HG03342 (cell line): ENCODE measurements at regions not wholly inside any gene's neighbourhood (a gene's known extent, or its start where the extent isn't known, plus 50 kb on each side); places are given as distances from the start of the nearest gene placed in this dataset.

ENCODE experiments used
- ATAC-seq: cut with Tn5 transposase; IDR thresholded peaks from one replicate; pipeline ENCODE4 v1.9.1; 2021; ENCODE audit warnings: mild to moderate bottlenecking, moderate library complexity; ENCODE audit not compliant: unreplicated experiment

GRCh38 chr13:26967119-26968038 lies 204.2 kb downstream of the USP12 start:
- no peak for ATAC-seq

DNA sequence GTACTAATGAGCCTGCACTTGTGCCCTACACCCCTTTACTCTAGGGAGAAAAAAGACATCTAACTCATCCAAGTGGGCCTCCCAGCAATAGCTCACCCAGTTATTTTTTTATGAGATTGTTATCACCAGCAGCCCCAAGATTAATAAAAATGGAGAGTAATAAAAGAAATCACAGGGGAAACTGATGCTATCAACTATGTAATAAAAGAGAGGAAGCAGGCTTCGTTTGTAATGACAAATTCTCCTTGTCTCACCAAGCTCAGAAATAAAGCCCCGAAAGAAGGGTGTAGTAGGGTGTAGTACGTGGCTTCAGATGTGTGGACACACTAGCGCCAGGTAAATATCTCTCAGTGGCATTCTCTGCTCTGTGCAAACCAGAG lies 204.9 kb downstream of the USP12 start:
- no peak for ATAC-seq

DNA sequence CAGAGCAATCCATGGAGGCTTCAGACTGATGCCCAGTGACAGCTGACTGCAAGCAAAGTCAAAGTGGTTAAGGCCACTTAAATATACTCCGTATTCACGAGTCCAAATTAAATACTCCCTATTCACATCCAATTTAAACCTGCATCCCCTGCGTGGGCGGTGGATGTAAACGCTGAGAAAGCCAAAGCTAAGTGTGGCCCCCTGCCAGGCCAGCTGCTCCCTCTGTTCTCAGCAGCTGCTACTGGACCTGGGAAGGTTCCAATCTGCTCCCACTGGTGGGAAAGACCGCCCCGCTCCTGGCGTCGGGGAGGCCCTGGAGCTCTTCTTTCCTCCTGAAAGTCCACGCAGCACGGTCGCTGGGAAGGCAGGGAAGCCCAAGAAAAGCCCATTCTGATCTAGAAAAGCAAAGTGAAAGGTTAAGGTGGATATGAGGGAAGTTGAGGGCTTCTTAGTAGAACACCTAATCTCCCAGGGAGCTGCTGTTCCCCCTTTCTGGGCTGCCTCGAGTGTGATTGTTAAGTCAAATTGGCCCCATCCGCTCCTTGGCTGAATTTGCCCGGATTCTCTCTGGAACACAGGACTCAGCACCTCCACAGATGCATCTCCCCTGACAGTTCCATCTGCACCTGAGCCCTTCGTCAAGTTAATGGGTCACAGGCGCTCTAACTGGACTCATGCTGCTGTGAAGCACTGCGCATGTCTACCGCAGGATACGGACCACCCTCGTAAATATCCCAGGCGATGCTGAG lies 205.5 kb downstream of the USP12 start:
- no peak for ATAC-seq

DNA sequence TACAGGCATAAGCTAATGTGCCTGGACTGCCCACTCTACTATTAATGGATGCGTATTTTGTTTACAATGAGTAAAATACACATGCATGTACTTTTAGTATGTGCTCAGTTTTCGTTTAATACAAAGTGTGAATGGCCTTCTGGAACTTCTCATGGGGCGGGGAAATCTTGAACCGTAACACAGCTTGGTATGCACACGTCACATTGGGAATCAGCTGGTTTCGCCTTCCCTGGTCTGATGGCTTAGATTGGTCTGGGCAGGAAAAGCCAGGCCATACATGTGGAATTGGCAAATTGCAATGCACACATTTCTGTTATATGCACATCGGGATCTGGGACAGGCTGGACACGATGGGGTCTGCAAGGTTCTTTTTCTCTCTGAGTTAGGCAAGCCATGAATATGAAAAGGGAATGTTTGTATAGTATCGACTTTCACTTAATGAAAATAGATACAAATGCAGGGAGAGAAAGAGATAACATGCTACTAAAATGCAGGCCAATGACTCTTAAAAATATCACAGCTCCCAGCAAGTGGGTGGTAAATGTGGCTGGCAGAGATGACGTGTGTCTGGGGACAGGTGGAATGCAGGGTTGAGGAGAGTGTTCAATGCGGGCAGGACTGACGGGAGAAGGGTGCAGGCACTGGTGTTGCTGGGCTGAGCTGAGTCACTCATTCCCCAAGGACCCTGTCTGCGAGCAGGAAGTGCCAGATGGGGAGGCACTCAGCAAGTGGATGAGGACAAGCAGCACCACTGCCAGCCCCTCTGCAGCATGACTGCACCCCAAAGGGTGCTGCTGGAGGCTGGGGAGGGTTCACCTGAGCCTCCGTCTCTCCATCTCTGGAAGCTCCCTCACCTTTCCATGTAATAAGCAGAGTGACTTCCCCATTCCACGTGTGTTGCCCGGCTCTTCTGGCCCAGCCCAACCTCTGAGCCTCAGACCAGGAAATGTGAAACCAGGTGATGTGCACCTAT lies 204.0 kb upstream of the GPR12 start:
- ATAC-seq, result no peak

GRCh38 chr13:26962671-26963070 lies 202.1 kb upstream of the GPR12 start:
- no peak for ATAC-seq

DNA sequence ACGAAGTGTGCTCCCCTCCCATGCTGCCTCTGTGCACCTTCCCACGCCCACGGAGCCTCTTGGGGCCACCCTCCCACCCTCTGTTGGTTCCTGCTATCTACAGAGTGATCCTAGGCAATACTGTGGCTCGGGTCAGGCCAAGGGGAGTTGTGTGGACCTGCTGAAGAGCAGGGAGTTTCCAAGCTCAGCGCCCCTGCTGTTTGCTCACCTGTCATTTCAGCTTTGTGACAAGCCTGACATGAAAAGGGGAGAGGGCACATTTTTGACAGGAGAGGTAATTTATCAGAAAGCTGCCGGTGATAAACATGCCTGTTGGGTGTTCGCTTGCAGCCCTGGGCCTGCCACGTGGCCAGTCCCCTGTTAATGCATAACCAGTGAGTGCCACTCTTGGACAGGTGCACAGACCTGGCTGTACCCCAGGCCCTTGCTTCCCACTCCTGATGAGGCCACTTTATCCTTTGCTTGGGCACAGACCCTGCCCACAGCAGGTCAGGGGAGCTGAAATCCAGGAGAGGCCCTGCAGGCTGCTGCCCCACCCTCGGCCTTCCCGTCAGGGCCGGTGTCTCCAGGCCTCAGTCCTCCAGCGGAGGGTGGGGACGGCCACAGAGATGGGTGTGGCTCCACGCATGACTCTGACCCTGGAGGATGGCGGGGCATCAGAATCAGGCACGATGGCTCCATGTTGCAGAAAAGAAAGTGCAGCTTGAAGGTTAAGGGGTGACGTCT lies 201.5 kb upstream of the GPR12 start:
- ATAC-seq, result no peak

DNA sequence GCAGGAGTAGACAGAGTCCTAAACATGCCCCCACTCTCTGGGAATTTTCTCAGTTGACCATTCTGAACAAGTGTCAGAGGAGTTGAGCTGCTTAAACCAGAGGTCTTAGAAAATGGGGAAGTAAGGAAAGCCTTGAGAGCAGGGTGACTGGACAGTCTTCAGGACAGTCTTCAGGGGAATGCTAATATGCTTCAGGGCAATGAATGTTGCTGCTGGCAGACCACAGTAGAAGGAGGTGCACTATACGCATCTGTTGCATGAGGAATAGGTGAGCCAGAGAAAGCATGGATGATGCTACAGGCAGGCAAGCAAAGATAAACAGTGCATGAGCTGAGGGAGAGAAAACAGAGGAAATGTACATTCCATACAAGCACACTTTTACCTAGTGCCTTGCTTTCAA lies 196.6 kb upstream of the GPR12 start:
- ATAC-seq, result no peak

DNA sequence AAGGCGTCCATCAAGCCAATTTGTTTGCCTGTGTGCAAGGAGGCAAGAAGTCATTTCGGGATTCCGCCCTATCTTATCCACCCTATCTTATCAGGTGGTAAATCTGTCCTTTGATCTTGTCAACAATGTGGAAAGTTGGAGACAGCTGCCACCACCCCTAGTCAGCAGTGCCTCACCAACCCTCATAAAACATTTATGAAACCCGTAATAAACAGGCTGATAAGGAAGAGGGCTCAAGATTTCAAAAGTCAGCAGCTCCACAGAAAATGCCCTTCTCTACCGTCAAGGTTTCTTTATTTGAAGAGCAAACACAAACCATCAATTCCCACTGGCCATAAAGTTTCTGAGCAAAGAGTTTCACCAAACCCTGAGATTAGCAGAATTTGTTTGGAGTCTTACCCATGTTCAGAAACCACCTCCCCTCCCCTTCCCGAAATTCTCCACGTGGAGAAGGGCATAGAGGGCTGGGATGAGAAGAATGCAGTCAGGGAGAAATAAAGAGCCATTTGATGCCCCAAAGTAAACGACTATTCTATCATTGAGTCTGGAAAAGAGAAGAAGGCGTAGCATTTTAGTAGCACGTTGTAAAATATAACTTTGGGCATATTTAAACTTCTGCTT lies 196.0 kb upstream of the GPR12 start:
- ATAC-seq, result no peak

DNA sequence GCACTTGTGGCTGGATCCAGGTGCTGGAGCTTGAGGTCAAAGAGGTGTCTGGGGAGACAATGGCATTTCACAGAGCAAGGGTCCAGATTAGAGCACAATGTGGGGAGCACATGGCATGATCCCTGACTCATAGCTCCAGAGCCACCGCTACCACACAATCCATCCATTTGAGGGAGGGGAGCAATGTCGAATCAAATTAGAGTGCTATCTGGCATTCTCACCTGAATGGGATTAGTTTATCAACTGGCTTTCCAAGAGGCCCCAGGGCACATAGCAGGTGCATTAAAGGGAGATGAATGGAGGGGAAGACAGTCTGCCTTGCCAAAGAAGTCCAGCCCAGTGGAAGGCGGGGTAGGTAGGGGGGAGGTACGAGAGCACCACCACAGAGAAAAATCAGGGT lies 194.4 kb upstream of the GPR12 start:
- ATAC-seq, result no peak

DNA sequence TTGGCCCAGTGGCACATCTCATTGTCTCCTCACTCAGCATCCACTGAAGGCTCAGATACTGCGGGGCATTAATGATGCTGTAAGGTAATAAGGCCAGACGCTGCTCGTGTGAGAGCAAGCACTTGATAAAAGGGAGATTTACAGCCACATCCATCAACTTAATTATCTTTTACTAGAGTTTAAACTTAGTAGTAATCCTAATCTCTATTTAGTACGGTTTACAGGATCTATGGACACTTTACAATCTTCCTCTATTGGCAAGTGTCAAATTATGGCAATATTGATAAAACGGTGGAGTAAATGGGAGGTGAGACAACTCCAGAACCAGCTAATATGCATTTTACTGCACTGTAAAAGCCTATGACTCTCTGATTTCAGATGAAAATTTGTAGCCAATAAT lies 192.7 kb upstream of the GPR12 start:
- ATAC-seq, result no peak

- ATAC-seq, result no peak
Observed at GRCh38 chr13:26952551-26953143, 192.1 kb upstream of the GPR12 start.

DNA sequence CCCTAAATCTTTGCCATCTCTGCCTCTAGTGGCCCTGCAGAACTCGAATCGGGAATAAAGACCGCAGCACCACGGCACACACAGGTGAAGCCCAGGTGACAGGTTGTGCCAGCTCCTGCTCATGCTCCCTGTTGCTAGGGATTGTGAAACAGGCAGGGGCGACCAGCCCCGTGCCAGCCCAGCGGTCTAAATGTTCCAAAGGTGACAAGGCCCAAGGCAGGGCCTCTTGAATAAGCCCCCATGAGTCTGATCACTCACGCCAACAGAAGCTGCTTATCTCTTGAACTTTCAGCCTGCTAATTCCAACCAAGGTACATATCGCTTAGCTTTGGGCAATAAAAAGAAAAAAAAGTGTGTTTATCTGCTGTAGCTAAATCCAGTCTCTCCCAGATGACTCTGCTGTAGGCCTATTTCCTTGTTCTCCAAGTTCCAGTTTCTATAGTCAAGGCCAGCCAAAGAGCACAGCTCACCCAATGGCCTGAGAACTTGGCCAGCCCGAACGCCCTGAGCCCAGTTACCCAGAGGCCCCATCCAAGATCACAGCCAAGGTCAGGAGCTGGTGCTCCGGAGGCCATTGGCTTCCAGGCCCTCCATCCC lies 191.1 kb upstream of the GPR12 start:
- no peak for ATAC-seq

DNA sequence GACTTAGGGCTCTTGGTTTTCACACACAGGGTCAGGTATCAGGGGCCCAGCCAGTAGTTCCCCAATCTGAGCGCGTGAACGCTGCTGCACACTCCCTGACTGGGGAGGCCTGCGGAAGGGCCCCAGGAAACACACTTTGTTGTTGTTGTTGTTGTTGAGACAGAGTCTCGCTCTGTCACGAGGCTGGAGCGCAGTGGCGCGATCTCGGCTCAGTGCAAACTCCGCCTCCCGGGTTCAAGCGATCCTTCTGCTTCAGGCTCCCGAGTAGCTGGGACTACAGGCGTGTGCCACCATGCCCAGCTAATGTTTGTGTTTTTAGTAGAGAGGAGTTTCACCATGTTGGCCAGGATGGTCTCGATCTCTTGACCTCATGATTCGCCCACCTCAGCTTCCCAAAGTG lies 190.4 kb upstream of the GPR12 start:
- ATAC-seq, result no peak

GRCh38 chr13:26950546-26950945 lies 190.0 kb upstream of the GPR12 start:
- ATAC-seq, result no peak

GRCh38 chr13:26949701-26950502 lies 189.3 kb upstream of the GPR12 start:
- no peak for ATAC-seq

DNA sequence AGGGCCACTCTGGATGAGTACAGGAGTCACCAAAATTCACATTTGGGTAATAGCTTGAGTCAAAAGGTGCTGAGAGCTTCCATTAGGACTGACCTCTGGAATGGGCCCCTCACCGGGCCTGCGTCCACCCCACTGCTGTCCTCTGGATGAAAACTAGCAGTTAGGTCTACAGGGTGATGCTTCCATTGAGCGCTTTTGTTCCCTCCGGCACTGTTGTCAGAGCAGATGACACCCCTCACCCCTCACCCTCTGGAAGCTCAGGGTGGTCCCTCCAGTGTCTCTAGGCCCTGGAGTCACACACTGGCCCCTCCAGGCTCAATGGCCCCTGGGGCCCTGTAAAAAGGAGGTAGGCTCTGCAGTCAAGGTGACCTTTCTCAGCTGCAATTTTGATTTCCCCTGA lies 187.8 kb upstream of the GPR12 start:
- no peak for ATAC-seq

- no peak for ATAC-seq
Observed at GRCh38 chr13:26946684-26947343, 186.2 kb upstream of the GPR12 start.

DNA sequence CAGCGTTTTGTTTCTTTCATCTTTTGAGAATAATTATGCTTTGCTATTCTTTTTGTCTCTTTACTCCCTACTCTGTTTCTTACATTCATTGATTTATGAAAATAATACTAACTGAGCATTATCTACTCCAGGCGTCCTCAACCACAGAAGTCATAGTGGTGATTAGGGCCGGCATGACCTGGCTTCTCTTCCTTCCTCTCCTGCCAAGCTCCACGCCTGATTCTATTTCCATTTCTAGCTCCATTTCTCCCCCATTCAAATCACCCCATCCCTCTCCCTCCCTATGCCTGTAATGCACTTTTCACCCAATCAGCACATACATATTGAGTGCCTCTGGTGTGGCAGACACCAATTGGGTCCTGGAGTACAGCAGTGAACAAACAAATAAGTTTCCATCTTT lies 183.2 kb upstream of the GPR12 start:
- no peak for ATAC-seq
